Large intestine (tissue), 3 donors: ENCODE measurements at regions not wholly inside any gene's neighbourhood (a gene's known extent, or its start where the extent isn't known, plus 50 kb on each side); places are given as distances from the start of the nearest gene placed in this dataset.

Experiments
- DNase-seq, 2 donors: peaks; one replicate each; pipeline versions ENCODE4 v3.0.0 to v3.0.0-alpha.2; 2013
- H3K27ac ChIP-seq: one replicate; pipeline ENCODE4 v1.5.1; 2013; ENCODE audit warnings: low read length
- H3K27me3 ChIP-seq: 2 replicates; pipeline ENCODE4 v1.6.1; 2013; ENCODE audit warnings: low read length; ENCODE audit not compliant: control insufficient read depth, insufficient read depth
- H3K36me3 ChIP-seq: 2 replicates; pipeline ENCODE4 v1.6.1; 2013; ENCODE audit warnings: low read length; ENCODE audit not compliant: control insufficient read depth, insufficient read depth
- H3K4me1 ChIP-seq: one replicate; pipeline ENCODE4 v1.6.1; 2013; ENCODE audit warnings: low read length; ENCODE audit not compliant: control insufficient read depth, insufficient read depth
- H3K4me3 ChIP-seq: one replicate; pipeline ENCODE4 v1.5.1; 2013; ENCODE audit warnings: low read length
- H3K9me3 ChIP-seq: one replicate; pipeline ENCODE4 v1.6.1; 2013; ENCODE audit warnings: mild to moderate bottlenecking, low read depth, low read length, moderate library complexity; ENCODE audit not compliant: control insufficient read depth
- WGBS: methylation state at CpG from one replicate; pipeline ENCODE4 v1.1.5; 2013; ENCODE audit warnings: low lambda C conversion rate; ENCODE audit not compliant: insufficient coverage; 5-methylcytosine and 5-hydroxymethylcytosine counted together

- no peaks in the 10 kb centered on the region for H3K9me3 ChIP-seq
- H3K27ac ChIP-seq: no peak overlapping the region
- H3K27me3 ChIP-seq: no peaks in the 10 kb centered on the region
- no peaks in the 10 kb centered on the region for H3K4me1 ChIP-seq
- H3K4me3 ChIP-seq: no peak overlapping the region
- no peak for DNase-seq
- no peaks in the 10 kb centered on the region for H3K36me3 ChIP-seq
Measured at GRCh38 chr20:16123623-16124022, 449.6 kb downstream of the KIF16B start.

GRCh38 chr20:16119909-16120308 is 453.3 kb downstream of the KIF16B start:
- Histone ChIP-seq H3K27ac (no peak overlapping the region), H3K36me3 (no peaks in the 10 kb centered on the region), H3K27me3 (no peaks in the 10 kb centered on the region), H3K9me3 (no peaks in the 10 kb centered on the region), H3K4me1 (no peaks in the 10 kb centered on the region), H3K4me3 (no peak overlapping the region)
- DNase-seq: no peak
- WGBS: 71% methylated on average over 1 of the region's 3 CpGs

GRCh38 chr20:16115911-16116552 is 457.2 kb downstream of the KIF16B start:
- WGBS: no CpG with 5 or more reads among the region's 2 CpGs
- Histone ChIP-seq H3K4me3 (no peak overlapping the region), H3K36me3 (no peaks in the 10 kb centered on the region), H3K4me1 (no peaks in the 10 kb centered on the region), H3K27ac (no peak overlapping the region), H3K27me3 (no peaks in the 10 kb centered on the region), H3K9me3 (no peaks in the 10 kb centered on the region)
- no peak for DNase-seq

DNA sequence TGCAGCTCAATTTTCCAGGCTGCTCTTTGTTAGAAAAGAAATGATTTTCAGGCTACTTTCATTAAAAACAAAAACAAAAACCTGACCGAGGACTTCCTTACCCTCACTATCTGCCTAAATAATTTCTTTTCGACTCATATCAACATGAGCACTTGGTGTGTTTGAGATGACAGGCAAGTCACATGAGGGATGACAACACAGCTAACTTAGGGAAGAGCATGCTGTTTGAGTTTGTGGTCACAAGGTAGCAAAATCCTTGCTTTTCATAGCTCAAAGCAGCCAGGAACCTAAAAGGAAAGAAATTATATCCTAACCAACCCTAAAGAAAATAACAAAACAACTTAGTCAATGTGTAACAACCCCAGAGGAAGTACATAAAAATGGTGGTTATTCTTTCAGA is 459.5 kb downstream of the KIF16B start:
- DNase-seq: no peak
- H3K9me3 ChIP-seq: no peaks in the 10 kb centered on the region
- no peaks in the 10 kb centered on the region for H3K4me1 ChIP-seq
- no peaks in the 10 kb centered on the region for H3K36me3 ChIP-seq
- no peaks in the 10 kb centered on the region for H3K27me3 ChIP-seq
- no CpG with 5 or more reads among the region's 2 CpGs for WGBS
- no peak overlapping the region for H3K27ac ChIP-seq
- H3K4me3 ChIP-seq: no peak overlapping the region

- Histone ChIP-seq H3K4me3 (no peak overlapping the region), H3K27ac (no peak overlapping the region), H3K36me3 (no peaks in the 10 kb centered on the region), H3K27me3 (no peaks in the 10 kb centered on the region), H3K9me3 (no peaks in the 10 kb centered on the region), H3K4me1 (no peaks in the 10 kb centered on the region)
- no peak for DNase-seq
- no CpG with 5 or more reads among the region's 6 CpGs for WGBS
Measured at GRCh38 chr20:16111852-16112412, 461.3 kb downstream of the KIF16B start.

DNA sequence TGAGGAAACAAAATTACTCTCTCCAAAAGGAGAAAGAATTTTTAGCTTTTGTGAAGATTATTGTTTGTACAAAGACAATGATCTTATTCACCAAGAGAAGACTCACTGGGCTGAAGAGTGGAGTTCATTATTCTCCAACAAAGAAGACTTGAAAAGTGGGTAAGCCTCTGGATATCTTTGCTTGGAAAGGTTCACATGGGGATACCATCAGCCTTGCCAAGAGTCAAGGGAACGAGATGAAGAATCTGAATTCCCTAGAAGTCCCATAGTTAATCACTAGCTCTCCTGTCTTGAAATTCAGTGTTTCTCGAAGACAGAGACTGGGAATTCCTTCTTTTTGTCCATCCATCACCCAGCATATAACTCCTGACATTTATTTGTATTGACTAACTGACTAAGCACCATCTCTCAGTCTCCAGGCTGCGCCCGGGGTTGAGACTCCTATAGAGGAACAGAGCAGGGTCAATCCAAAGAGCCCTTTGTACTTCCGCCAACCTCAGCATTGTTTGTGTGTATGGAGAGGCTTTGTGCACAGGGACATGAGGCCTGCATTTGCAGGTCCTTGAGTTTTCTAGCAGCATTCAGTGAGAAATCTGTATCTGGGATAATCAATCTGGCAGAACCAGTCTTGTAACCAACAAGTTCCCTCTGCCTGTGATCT is 461.9 kb downstream of the KIF16B start:
- H3K27me3 ChIP-seq: no peaks in the 10 kb centered on the region
- H3K36me3 ChIP-seq: no peaks in the 10 kb centered on the region
- no peak overlapping the region for H3K27ac ChIP-seq
- no peak for DNase-seq
- no peaks in the 10 kb centered on the region for H3K9me3 ChIP-seq
- H3K4me3 ChIP-seq: no peak overlapping the region
- no peaks in the 10 kb centered on the region for H3K4me1 ChIP-seq
- WGBS: no CpG with 5 or more reads among the region's 5 CpGs

DNA sequence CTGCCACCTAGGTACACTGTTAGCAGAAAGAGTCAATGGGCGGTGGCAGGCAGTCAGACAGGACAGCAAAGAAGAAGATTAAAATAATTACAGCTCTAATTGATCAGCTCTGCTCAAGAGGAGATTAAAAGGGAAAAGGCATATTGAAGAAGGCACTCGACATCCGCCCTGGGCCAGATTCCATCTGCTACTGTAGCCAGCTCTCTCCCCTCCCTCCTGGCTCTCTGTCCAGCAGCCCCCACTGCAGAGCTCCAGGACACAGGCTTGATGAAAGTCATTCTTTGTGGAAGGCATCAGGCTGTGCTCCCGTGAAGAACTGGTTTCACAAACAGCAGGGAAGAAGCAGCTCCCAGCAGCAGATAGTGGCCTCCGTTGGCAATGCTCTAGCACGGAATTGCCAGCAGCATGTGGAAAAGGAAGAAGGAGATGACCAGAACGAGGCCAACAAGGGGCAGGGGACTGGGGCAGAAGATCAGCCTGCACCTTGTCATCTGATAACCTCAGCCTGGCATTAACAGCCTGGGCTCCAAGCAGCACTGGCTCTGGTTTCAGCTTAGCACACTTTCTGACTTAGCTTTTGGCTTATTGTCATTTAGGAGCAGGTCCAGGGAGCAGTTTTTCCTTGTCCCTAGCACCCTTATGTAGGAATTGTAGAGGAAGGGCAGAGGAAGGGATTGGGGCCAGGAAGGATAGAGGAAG is 465.9 kb downstream of the KIF16B start:
- H3K4me1 ChIP-seq: no peaks in the 10 kb centered on the region
- no peaks in the 10 kb centered on the region for H3K36me3 ChIP-seq
- H3K27me3 ChIP-seq: no peaks in the 10 kb centered on the region
- H3K27ac ChIP-seq: no peak overlapping the region
- H3K4me3 ChIP-seq: no peak overlapping the region
- DNase-seq: no peak
- WGBS: 100% methylated on average over 1 of the region's 7 CpGs
- H3K9me3 ChIP-seq: no peaks in the 10 kb centered on the region

DNA sequence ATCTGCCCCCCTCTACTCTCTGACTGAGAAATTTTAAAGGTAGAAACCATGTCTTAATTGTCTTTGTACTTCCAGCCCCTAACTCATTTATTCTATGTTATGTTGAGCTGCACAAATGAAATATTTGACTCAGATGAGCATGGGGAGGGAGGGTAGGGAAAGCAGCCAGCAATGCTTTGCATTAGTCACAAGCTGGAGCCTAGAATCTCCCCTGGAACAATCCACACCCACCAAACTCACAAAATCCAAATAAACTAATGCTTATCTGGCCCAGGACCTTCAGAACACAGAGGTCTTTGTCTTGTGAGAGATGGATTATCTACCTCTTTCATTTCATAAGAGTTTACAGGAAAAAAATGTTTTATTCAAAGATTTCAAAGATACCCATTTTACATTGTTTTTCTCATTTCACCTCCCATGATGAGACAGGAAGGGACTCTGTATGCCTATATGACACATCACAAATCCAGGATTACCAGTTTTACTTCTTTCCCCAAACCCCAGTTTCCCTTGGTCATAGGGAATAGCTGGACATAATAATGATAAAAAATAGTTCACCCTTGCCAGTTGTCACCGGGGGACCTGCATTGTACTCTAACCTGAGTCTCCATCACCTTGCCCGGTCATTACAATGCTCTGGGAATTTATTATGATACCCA is 466.9 kb downstream of the KIF16B start:
- no peaks in the 10 kb centered on the region for H3K27me3 ChIP-seq
- no peak overlapping the region for H3K4me3 ChIP-seq
- WGBS: 100% methylated on average over 1 of the region's 2 CpGs
- DNase-seq: no peak
- H3K27ac ChIP-seq: no peak overlapping the region
- no peaks in the 10 kb centered on the region for H3K9me3 ChIP-seq
- H3K36me3 ChIP-seq: no peaks in the 10 kb centered on the region
- H3K4me1 ChIP-seq: no peaks in the 10 kb centered on the region

GRCh38 chr20:16104783-16105182 is 468.5 kb downstream of the KIF16B start:
- Histone ChIP-seq H3K27me3 (no peaks in the 10 kb centered on the region), H3K27ac (no peak overlapping the region), H3K4me1 (no peaks in the 10 kb centered on the region), H3K9me3 (no peaks in the 10 kb centered on the region), H3K4me3 (no peak overlapping the region), H3K36me3 (no peaks in the 10 kb centered on the region)
- DNase-seq: no peak
